GM12878 (cell line): ENCODE measurements at regions not wholly inside any gene's neighbourhood (a gene's known extent, or its start where the extent isn't known, plus 50 kb on each side); places are given as distances from the start of the nearest gene placed in this dataset.

Experiments
- BACH1 ChIP-seq: fragments of 450-650 bp; IDR thresholded peaks from 2 replicates; pipeline ENCODE4 v1.6.1; 2017; ENCODE audit warnings: mild to moderate bottlenecking, borderline replicate concordance
- CTCF ChIP-seq, 3 experiments: IDR thresholded peaks in 2 of 3; conservative IDR thresholded peaks in 1 of 3; 2 replicates each; pipeline ENCODE4 v1.5.1; 2011; ENCODE audit warnings: low read depth in 3 of 3, low read length in 3 of 3, mild to moderate bottlenecking in 3 of 3, control low read depth in 2 of 3, moderate library complexity in 2 of 3, inconsistent platforms in 1 of 3, mixed read lengths in 1 of 3; ENCODE audit not compliant: control insufficient read depth in 2 of 3, insufficient read depth in 1 of 3; ENCODE audit errors: extremely low read depth in 1 of 3
- E2F8 ChIP-seq: fragments of 450-650 bp; IDR thresholded peaks from 2 replicates; pipeline ENCODE4 v1.6.1; 2018; ENCODE audit warnings: mild to moderate bottlenecking, low read depth, moderate library complexity; ENCODE audit not compliant: partially characterized antibody
- RAD21 ChIP-seq: IDR thresholded peaks from 2 replicates; pipeline ENCODE4 v1.6.1; 2011; ENCODE audit warnings: mild to moderate bottlenecking, low read depth, low read length, moderate library complexity; ENCODE audit not compliant: insufficient read depth

GRCh38 chr20:52010541-52010940 lies 181.0 kb downstream of the ZFP64 start:
- TF ChIP-seq RAD21 (no peak), BACH1 (no peak), E2F8 (no peak), CTCF (IDR thresholded peaks at IDR 0.05 in 2 of 3, conservative IDR thresholded peaks at IDR 0.05 in 1 of 3; ENCODE audit: control insufficient read depth in 2 of 3, extremely low read depth in 1 of 3, insufficient read depth in 1 of 3, low read depth in 3 of 3, low read length in 3 of 3) (no peak)
